ENCODE measurements at regions not wholly inside any gene's neighbourhood (a gene's known extent, or its start where the extent isn't known, plus 50 kb on each side); places are given as distances from the start of the nearest gene placed in this dataset.
"Not testable (repeated sequence)": the region's sequence is repeated elsewhere in the genome, so short reads cannot be mapped to it uniquely, and the experiment has no call there.

- no peak for DNase-seq
Observed at GRCh38 chr12:60201891-60202290, 606.1 kb downstream of the SLC16A7 start.

GRCh38 chr12:60205500-60205899, 609.7 kb downstream of the SLC16A7 start:
- DNase-seq: no peak

GRCh38 chr12:60209521-60209920, 613.7 kb downstream of the SLC16A7 start:
- DNase-seq: no peak

- no peak for DNase-seq
Observed at GRCh38 chr12:60209933-60210332, 614.1 kb downstream of the SLC16A7 start.

- no peak for DNase-seq
Observed at GRCh38 chr12:60210756-60211155, 614.9 kb downstream of the SLC16A7 start.

GRCh38 chr12:60211244-60211643, 615.4 kb downstream of the SLC16A7 start:
- DNase-seq: no peak

GRCh38 chr12:60212159-60213000, 616.6 kb downstream of the SLC16A7 start:
- no peak for DNase-seq

- DNase-seq: not testable (repeated sequence)
Observed at GRCh38 chr12:60213272-60213671, 617.4 kb downstream of the SLC16A7 start.

- DNase-seq: no peak
Observed at GRCh38 chr12:60216226-60216625, 620.4 kb downstream of the SLC16A7 start.

- no peak for DNase-seq
Observed at GRCh38 chr12:60223242-60223641, 627.4 kb downstream of the SLC16A7 start.

GRCh38 chr12:60225216-60226000, 629.6 kb downstream of the SLC16A7 start:
- no peak for DNase-seq

- no peak for DNase-seq
Observed at GRCh38 chr12:60227916-60228315, 632.1 kb downstream of the SLC16A7 start.

GRCh38 chr12:60230056-60230455, 634.2 kb downstream of the SLC16A7 start:
- no peak for DNase-seq

- no peak for DNase-seq
Observed at GRCh38 chr12:60231303-60231702, 635.5 kb downstream of the SLC16A7 start.

GRCh38 chr12:60231976-60232907, 636.4 kb downstream of the SLC16A7 start:
- DNase-seq: no peak

GRCh38 chr12:60234611-60235195, 638.9 kb downstream of the SLC16A7 start:
- DNase-seq: not testable (repeated sequence)

- no peak for DNase-seq
Observed at GRCh38 chr12:60235261-60235660, 639.4 kb downstream of the SLC16A7 start.

GRCh38 chr12:60236416-60236815, 640.6 kb downstream of the SLC16A7 start:
- DNase-seq: not testable (repeated sequence)

GRCh38 chr12:60240891-60241290, 645.1 kb downstream of the SLC16A7 start:
- DNase-seq: no peak

GRCh38 chr12:60251091-60251490, 655.3 kb downstream of the SLC16A7 start:
- DNase-seq: no peak

GRCh38 chr12:60252359-60253096, 656.7 kb downstream of the SLC16A7 start:
- DNase-seq: no peak

GRCh38 chr12:60255044-60255443, 659.2 kb downstream of the SLC16A7 start:
- no peak for DNase-seq

Measured in activated CD4-positive, alpha-beta T cell treated with anti-CD3 and anti-CD28 coated beads, Interleukin-2, amount 50 U/mL, for 16 hours (primary cell).